ENCODE measurements at regions not wholly inside any gene's neighbourhood (a gene's known extent, or its start where the extent isn't known, plus 50 kb on each side); places are given as distances from the start of the nearest gene placed in this dataset.

- no peak overlapping the region for H3K4me3 ChIP-seq (ENCODE audit: low read depth, low read length)
- H3K36me3 ChIP-seq (ENCODE audit: control insufficient read depth, insufficient read depth, low read length): no peaks in the 10 kb centered on the region
- peak in 4 of 6 donors; percentile 21 to 62 (median 48) for DNase-seq (ENCODE audit: low read depth in 4 of 6, low spot score in 6 of 6)
- WGBS (ENCODE audit: insufficient coverage): 47% methylated on average over 4 of the region's 7 CpGs
- H3K4me1 ChIP-seq (ENCODE audit: control insufficient read depth, insufficient read depth, low read length): peaks cover 5% of the 10 kb centered on the region
- no peaks in the 10 kb centered on the region for H3K27me3 ChIP-seq (ENCODE audit: control insufficient read depth, insufficient read depth, low read length)
- no peak overlapping the region for H3K27ac ChIP-seq (ENCODE audit: low read depth, low read length)
- no peaks in the 10 kb centered on the region for H3K9me3 ChIP-seq (ENCODE audit: control insufficient read depth, insufficient read depth, low read length)
Observed at GRCh38 chr17:33628500-33629346, 335.6 kb upstream of the ASIC2 start.

- no peak for DNase-seq (ENCODE audit: low read depth in 4 of 6, low spot score in 6 of 6)
- H3K36me3 ChIP-seq (ENCODE audit: control insufficient read depth, insufficient read depth, low read length): no peaks in the 10 kb centered on the region
- WGBS (ENCODE audit: insufficient coverage): 84% methylated on average over 6 of the region's 6 CpGs
- no peak overlapping the region for H3K27ac ChIP-seq (ENCODE audit: low read depth, low read length)
- H3K4me1 ChIP-seq (ENCODE audit: control insufficient read depth, insufficient read depth, low read length): peaks cover 5% of the 10 kb centered on the region
- no peaks in the 10 kb centered on the region for H3K27me3 ChIP-seq (ENCODE audit: control insufficient read depth, insufficient read depth, low read length)
- H3K9me3 ChIP-seq (ENCODE audit: control insufficient read depth, insufficient read depth, low read length): no peaks in the 10 kb centered on the region
- no peak overlapping the region for H3K4me3 ChIP-seq (ENCODE audit: low read depth, low read length)
Observed at GRCh38 chr17:33633446-33633845, 340.4 kb upstream of the ASIC2 start.

GRCh38 chr17:33637534-33637933, 344.4 kb upstream of the ASIC2 start:
- DNase-seq (ENCODE audit: low read depth in 4 of 6, low spot score in 6 of 6): no peak
- WGBS (ENCODE audit: insufficient coverage): 94% methylated on average over 2 of the region's 3 CpGs
- no peak overlapping the region for H3K4me3 ChIP-seq (ENCODE audit: low read depth, low read length)
- H3K4me1 ChIP-seq (ENCODE audit: control insufficient read depth, insufficient read depth, low read length): peaks cover 5% of the 10 kb centered on the region
- no peaks in the 10 kb centered on the region for H3K9me3 ChIP-seq (ENCODE audit: control insufficient read depth, insufficient read depth, low read length)
- H3K27me3 ChIP-seq (ENCODE audit: control insufficient read depth, insufficient read depth, low read length): no peaks in the 10 kb centered on the region
- no peak overlapping the region for H3K27ac ChIP-seq (ENCODE audit: low read depth, low read length)
- no peaks in the 10 kb centered on the region for H3K36me3 ChIP-seq (ENCODE audit: control insufficient read depth, insufficient read depth, low read length)

- Histone ChIP-seq H3K27me3 (ENCODE audit: control insufficient read depth, insufficient read depth, low read length) (no peaks in the 10 kb centered on the region), H3K9me3 (ENCODE audit: control insufficient read depth, insufficient read depth, low read length) (no peaks in the 10 kb centered on the region), H3K27ac (ENCODE audit: low read depth, low read length) (no peak overlapping the region), H3K4me1 (ENCODE audit: control insufficient read depth, insufficient read depth, low read length) (peaks cover 5% of the 10 kb centered on the region), H3K36me3 (ENCODE audit: control insufficient read depth, insufficient read depth, low read length) (no peaks in the 10 kb centered on the region), H3K4me3 (ENCODE audit: low read depth, low read length) (no peak overlapping the region)
- 41% methylated on average over 2 of the region's 6 CpGs for WGBS (ENCODE audit: insufficient coverage)
- peak in 1 of 6 donors; percentile 43 for DNase-seq (ENCODE audit: low read depth in 4 of 6, low spot score in 6 of 6)
Observed at GRCh38 chr17:33639103-33639880, 346.2 kb upstream of the ASIC2 start.

GRCh38 chr17:33640629-33641028, 347.5 kb upstream of the ASIC2 start:
- Histone ChIP-seq H3K9me3 (ENCODE audit: control insufficient read depth, insufficient read depth, low read length) (no peaks in the 10 kb centered on the region), H3K36me3 (ENCODE audit: control insufficient read depth, insufficient read depth, low read length) (no peaks in the 10 kb centered on the region), H3K4me3 (ENCODE audit: low read depth, low read length) (no peak overlapping the region), H3K27ac (ENCODE audit: low read depth, low read length) (no peak overlapping the region), H3K4me1 (ENCODE audit: control insufficient read depth, insufficient read depth, low read length) (peaks cover 5% of the 10 kb centered on the region), H3K27me3 (ENCODE audit: control insufficient read depth, insufficient read depth, low read length) (no peaks in the 10 kb centered on the region)
- 78% methylated on average over 8 of the region's 8 CpGs for WGBS (ENCODE audit: insufficient coverage)
- DNase-seq (ENCODE audit: low read depth in 4 of 6, low spot score in 6 of 6): no peak

- no peaks in the 10 kb centered on the region for H3K9me3 ChIP-seq (ENCODE audit: control insufficient read depth, insufficient read depth, low read length)
- no peaks in the 10 kb centered on the region for H3K27me3 ChIP-seq (ENCODE audit: control insufficient read depth, insufficient read depth, low read length)
- no peak overlapping the region for H3K27ac ChIP-seq (ENCODE audit: low read depth, low read length)
- H3K4me3 ChIP-seq (ENCODE audit: low read depth, low read length): no peak overlapping the region
- WGBS (ENCODE audit: insufficient coverage): no CpG with 5 or more reads among the region's 1 CpG
- H3K4me1 ChIP-seq (ENCODE audit: control insufficient read depth, insufficient read depth, low read length): peaks cover 5% of the 10 kb centered on the region
- H3K36me3 ChIP-seq (ENCODE audit: control insufficient read depth, insufficient read depth, low read length): no peaks in the 10 kb centered on the region
- no peak for DNase-seq (ENCODE audit: low read depth in 4 of 6, low spot score in 6 of 6)
Observed at GRCh38 chr17:33642002-33642401, 348.9 kb upstream of the ASIC2 start.

GRCh38 chr17:33647956-33648355, 354.9 kb upstream of the ASIC2 start:
- WGBS (ENCODE audit: insufficient coverage): no CpG with 5 or more reads among the region's 2 CpGs
- DNase-seq (ENCODE audit: low read depth in 4 of 6, low spot score in 6 of 6): peak; percentile 31 to 92 (median 42)
- no peaks in the 10 kb centered on the region for H3K9me3 ChIP-seq (ENCODE audit: control insufficient read depth, insufficient read depth, low read length)
- no peaks in the 10 kb centered on the region for H3K36me3 ChIP-seq (ENCODE audit: control insufficient read depth, insufficient read depth, low read length)
- H3K27ac ChIP-seq (ENCODE audit: low read depth, low read length): no peak overlapping the region
- H3K4me1 ChIP-seq (ENCODE audit: control insufficient read depth, insufficient read depth, low read length): no peaks in the 10 kb centered on the region
- no peak overlapping the region for H3K4me3 ChIP-seq (ENCODE audit: low read depth, low read length)
- H3K27me3 ChIP-seq (ENCODE audit: control insufficient read depth, insufficient read depth, low read length): no peaks in the 10 kb centered on the region

GRCh38 chr17:33650304-33650703, 357.2 kb upstream of the ASIC2 start:
- Histone ChIP-seq H3K36me3 (ENCODE audit: control insufficient read depth, insufficient read depth, low read length) (no peaks in the 10 kb centered on the region), H3K4me3 (ENCODE audit: low read depth, low read length) (no peak overlapping the region), H3K27me3 (ENCODE audit: control insufficient read depth, insufficient read depth, low read length) (no peaks in the 10 kb centered on the region), H3K9me3 (ENCODE audit: control insufficient read depth, insufficient read depth, low read length) (no peaks in the 10 kb centered on the region), H3K27ac (ENCODE audit: low read depth, low read length) (no peak overlapping the region), H3K4me1 (ENCODE audit: control insufficient read depth, insufficient read depth, low read length) (no peaks in the 10 kb centered on the region)
- WGBS (ENCODE audit: insufficient coverage): 80% methylated on average over 2 of the region's 5 CpGs
- no peak for DNase-seq (ENCODE audit: low read depth in 4 of 6, low spot score in 6 of 6)

- Histone ChIP-seq H3K4me3 (ENCODE audit: low read depth, low read length) (no peak overlapping the region), H3K36me3 (ENCODE audit: control insufficient read depth, insufficient read depth, low read length) (no peaks in the 10 kb centered on the region), H3K4me1 (ENCODE audit: control insufficient read depth, insufficient read depth, low read length) (no peaks in the 10 kb centered on the region), H3K9me3 (ENCODE audit: control insufficient read depth, insufficient read depth, low read length) (no peaks in the 10 kb centered on the region), H3K27ac (ENCODE audit: low read depth, low read length) (no peak overlapping the region), H3K27me3 (ENCODE audit: control insufficient read depth, insufficient read depth, low read length) (no peaks in the 10 kb centered on the region)
- 100% methylated on average over 1 of the region's 3 CpGs for WGBS (ENCODE audit: insufficient coverage)
- peak in 2 of 6 donors; percentile 62 to 93 for DNase-seq (ENCODE audit: low read depth in 4 of 6, low spot score in 6 of 6)
Observed at GRCh38 chr17:33651686-33652085, 358.6 kb upstream of the ASIC2 start.
